Stimulated activated CD8-positive, alpha-beta memory T cell treated with anti-CD3 and anti-CD28 coated beads, Interleukin-7, amount 100 ng/mL, for 1 hour (primary cell): ENCODE measurements at regions not wholly inside any gene's neighbourhood (a gene's known extent, or its start where the extent isn't known, plus 50 kb on each side); places are given as distances from the start of the nearest gene placed in this dataset.

Source experiments
- DNase-seq, 2 donors: peaks; one replicate each; pipeline ENCODE4 v3.0.0-alpha.2; 2020; ENCODE audit warnings: low read depth in 2 of 2

DNA sequence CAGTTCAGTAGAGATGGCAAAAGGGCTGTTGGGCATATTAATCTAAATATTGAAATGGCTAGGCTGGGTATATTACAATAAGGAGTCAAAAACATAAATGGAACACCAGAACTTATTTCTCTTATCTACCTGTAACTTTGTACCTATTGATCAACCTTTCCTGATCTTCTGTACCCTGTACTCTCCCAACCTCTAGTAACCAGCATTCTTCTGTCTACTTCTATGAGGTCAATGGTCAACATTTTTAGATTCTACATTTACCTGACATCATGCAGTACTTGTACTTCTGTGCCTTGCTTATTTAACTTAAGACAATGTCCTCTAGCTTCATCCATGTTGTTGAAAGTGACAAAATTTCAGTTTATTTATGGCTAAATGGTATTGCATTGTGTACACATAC, 467.3 kb downstream of the TAF11L14 start:
- DNase-seq, result no peak

DNA sequence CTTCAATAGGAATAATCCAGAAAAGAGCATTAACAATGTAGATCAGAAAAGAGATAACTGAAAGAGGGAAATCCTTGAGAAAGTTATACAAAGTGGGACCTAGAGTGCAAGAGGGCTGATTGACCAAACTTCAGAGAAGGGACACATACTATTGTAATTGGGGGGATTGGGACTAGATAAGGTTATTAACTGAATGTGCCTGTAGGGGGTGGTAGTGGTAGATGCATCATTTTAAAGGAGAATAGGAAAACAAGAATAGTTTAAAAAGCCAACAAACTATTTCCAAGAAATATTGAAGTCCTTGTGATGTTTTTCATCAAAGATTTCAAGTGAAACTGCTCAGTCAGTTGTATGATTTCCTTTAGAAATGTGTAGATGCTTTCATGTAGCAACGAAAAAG, 468.5 kb downstream of the TAF11L14 start:
- no peak for DNase-seq

DNA sequence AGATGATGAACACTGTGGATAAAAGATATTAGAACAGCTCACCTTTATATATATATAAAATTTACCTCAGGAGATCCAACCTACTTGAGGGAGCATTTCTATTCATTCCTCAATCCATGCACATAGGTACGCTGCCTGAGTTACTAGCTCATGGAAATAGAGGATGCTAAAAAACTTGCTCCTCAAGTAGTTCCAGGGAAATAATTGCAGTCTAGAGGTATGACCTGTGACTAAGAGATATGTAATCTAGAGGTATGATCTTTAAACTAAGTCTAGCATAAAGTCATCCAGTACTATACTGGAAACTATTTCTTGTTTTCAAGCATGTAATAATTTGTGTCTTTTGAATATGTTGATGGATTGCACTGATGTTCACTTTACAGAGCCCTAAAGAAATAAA, 471.2 kb downstream of the TAF11L14 start:
- DNase-seq, result no peak

DNA sequence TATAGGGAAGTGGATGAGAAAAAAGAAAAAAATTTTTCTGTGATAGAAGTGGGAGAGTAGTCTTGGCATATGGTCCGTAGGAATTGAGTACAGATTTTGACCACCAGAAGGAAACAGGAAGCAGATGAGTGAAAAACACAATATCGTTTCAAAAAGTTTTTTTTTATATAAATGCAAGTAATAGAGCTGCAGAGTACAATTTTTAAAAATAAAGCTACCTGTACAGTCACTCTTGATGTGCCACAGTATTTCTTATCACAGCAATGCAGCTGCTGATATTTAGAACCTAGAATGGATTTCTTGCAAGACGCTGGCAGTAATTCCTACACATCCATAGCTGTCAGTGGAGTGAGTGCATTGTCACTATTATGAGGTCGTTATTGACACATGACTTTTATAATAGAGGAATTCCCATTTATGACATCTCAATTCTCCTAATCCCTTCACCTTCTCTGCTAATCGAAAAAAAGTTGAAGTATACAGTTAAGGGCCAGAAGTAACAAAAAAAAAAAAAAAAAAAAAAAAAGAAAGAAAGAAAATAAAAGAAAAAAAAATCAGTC, 477.7 kb downstream of the TAF11L14 start:
- no peak for DNase-seq

DNA sequence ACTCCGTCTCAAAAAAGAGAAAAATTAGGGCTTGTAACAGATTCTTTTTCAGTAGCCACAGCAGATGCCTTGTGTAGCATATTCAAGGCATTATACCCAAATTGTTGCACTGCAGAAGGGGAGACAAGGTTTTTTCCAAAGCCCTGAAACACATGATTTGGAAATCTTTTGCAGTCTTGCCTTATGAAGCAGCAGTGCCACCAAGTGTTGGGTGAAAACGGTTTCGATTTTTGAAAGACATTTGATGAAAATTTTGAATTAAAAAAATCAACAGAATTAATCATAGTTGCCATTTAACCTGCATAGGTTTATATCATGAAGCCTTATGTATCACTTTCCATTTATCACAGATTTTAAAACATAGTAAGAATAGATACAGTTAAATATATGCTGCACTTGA, 479.5 kb downstream of the TAF11L14 start:
- no peak for DNase-seq

DNA sequence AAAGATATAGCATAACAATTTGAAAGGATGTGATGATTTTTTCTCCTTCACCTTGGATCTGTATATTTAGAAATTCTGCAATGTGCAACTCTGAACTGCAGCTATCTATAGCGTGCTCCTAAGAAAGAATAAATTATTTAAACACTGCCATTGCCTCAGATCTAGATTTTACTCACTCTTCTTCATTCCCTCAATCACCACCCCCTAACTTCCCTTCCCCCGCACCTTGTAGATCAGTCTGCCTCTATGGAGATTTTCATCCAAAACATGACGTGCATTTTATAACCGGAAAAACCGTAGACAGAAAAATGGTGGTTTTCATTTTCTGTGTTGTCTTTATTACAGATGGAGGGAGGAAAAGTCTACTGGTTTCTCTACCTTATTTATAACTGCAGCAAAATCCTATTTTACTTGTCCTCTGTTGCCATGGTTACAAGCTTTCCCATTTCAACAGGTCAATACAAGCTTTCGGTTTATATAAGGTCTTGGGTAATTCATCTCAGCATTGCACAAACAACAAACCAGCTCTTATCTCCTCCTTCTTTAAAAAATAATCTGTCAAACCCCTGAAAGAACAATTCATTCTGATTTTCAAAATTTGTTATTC, 480.0 kb downstream of the TAF11L14 start:
- no peak for DNase-seq

DNA sequence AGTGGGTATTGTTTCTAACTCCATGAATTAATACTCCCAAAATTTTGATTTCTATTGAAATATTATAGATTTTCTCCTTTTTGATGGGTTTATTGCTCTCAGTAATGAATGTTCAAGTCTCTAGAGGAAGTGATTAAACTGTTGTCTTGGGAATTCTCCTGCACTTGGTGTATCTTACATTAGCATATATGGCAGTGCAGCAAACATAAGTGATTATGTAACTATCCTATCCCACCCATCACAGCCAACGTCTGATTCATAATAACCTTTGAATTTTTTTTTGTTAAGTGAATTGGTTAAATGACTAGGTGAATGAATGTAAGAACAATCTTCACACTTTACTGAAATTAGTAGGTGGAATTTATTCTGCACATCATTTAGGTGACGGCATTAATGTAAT, 483.7 kb downstream of the TAF11L14 start:
- DNase-seq, result no peak

DNA sequence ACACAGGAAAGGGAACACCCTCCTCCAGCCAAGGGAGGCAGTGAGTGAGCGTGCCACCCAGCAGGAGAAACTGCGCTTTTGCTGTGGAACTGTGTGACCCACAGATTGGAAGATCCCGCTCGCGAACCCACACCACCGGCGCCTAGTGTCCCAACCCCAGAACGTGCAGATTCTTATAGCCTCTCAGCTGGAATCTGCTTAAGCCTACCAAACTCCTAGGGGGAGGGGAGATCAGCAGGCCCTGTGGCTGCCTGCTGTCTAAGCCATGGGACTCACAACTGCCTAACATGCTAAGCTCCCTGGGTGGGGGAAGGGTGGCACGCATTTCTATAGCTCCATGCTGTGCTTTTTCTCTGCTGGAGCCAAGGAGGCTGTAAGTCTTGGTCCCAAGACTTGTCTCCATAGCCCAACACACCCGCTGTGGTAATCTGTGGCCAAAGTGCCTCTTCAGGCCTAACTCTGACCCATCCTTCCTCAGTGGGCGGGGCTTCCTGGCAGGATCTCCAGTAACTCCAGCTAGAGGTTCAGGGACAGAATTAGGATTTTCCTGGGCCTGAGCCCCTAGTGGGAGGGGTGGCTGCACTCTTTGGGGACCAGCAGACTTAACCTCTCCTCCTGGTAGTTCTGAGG, 485.0 kb downstream of the TAF11L14 start:
- DNase-seq, result no peak

DNA sequence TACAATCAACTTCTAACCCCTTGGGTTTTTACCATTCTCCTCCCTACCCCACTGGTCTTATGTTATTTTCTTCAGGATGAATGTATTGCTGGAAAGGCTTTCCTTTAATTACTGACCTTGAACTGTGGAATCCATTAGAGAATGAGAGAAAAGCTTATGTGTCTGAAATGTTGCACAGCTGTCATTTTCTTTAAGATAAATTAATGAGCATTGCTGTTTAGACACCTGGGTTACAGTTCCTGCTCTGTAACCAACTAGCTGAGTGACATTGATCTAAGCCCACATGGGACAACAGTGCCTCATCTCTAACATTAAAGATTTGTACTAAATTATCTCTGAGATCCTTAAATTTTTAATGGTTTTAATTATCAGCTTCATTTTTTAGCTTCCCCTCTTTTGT, 507.0 kb downstream of the TAF11L14 start:
- DNase-seq, result no peak

DNA sequence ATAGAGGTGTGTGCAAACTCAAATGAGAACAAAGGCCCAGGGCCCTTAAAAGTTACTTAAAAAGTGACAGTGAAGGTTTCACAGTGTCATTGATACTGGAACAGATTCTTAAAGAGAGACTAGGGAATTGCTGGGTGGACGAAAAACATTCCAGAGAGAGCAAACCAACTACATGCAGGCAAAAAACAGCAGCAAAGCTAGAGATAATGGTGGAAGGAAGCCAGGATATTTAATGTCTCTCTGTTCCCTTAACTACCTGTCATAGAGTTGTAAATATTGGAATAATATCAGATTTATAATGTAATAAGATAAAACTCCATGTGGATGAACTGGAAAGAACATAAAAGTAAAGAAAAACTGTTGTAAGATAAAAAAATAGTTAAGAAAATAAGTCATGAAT, 508.6 kb downstream of the TAF11L14 start:
- no peak for DNase-seq

DNA sequence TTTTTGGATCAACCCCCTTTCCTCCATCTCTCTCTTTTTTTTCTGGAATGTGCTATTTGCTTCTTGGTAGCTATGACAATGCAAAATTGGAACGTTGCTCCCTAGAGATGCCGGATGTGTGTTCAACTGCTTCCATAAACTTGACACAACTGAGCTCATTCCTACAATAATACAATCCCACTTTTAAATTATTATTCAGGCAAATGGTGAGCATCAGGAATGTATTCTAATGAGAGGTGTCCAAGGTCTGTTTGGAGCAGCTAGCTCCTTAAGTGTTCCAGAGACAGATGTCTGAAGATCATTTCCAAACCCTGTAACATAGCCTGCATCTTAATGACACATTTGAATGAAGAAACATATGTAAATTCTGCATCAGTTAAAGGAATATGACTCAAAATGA, 518.4 kb downstream of the TAF11L14 start:
- no peak for DNase-seq

DNA sequence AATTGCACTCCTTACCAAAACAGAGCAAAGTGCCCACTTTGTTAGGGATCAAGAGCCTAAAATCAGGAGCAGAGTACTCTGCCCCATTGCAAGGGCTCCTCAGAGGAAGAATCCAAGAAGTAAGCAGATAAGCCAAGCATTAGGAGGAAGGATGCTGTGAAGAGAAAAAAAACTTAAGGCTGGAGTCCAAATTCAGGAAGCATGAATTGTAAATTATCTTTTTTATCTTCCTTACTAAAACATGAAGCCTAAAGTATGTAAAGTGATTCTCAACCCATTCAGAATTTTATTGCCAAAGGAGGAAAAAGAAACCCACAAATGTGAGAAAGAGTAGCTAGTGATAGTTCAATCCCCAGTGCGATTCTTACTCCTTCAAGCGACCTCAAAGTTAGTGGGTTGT, 523.9 kb downstream of the TAF11L14 start:
- DNase-seq, result no peak

DNA sequence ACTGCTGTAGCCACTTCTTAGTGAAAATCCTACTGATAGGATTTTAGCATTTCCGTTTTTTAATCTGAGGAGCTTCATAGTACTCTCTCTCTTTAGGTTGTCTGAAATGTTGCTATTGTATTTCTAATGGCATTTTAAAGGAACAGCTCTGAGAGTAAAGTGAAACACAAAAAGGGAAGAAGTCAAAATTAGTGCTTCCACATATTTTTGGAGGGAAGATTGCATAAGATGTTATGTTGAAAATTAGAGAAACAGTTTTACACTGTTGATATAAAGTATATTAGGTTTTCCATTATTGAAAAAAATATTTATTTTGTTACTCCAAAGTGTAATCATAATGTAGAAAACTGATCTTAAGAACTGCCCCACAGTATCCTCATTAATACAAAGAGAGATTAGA, 525.1 kb downstream of the TAF11L14 start:
- DNase-seq, result no peak

DNA sequence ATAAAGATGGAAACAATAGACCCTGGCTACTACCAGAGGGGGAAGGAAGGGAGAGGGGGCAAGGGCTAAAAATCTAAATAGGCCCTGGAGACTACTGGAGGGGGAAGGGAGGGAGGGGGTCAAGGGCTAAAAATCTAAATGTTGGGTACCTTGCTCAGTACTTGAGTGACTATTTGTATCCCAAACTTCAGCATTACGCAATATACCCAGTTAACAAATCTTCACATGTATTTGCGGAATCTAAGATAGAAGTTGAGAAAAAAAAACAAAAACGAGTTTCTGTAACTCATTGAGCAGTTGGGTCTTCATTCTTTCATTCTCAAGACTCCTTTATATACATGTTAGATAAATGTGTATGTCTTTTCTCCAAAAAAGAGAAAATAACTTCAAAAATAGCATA, 537.4 kb downstream of the TAF11L14 start:
- no peak for DNase-seq

DNA sequence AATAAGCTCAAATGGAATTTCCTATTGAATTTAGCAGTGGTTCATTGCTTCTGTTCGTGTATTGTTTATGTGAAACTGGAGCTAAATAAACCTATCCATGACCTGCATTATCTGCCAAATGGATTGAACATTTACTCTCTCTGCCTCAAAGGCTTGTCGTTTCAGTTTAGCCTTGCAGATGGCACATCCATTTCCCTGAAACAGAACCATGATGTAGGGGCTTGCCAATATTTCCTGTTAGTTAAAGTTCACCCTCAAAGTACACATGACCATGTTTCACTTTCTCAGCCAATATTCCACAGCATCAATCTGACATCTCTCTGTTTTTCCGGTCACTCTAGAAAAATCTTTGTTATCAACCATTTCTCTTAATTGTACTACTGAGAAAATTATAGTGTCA, 545.3 kb downstream of the TAF11L14 start:
- DNase-seq, result no peak

DNA sequence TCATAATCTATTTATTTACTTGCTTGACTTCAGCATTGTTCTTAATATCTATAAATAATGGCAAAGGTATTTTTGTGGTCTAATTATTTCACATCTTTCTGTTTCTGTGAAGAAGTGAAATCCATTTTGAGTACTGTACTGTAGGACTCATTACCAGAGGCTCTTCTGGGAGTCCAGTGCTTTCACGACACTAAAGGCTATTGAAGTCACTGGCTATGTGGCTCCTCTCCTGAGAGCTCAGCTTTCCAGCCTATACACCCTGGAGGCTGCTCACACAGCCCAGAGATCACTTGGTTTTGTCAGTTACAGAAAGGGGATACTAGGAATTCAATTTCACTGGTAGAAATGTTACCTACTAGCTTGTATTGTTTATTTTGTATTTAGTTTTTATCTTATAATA, 547.3 kb downstream of the TAF11L14 start:
- DNase-seq, result no peak

DNA sequence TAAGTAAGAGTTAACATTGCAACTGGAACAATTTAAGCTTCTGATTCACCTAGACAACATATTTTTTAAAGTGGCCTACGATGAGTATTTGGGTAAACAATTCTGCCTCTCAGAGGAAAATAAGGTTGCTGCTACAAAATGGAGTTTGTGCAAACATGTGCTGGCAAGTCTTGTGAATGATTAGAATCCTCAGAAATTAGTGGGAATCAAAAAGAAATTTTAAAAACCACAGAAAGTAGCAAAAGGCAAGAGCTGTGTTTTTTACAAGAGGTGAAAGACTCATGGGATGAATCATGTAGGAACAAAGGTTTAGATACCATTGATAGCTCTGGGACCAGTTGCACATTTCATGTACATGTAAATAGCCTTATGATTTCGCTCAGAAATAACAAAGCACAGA, 561.6 kb downstream of the TAF11L14 start:
- DNase-seq, result no peak

DNA sequence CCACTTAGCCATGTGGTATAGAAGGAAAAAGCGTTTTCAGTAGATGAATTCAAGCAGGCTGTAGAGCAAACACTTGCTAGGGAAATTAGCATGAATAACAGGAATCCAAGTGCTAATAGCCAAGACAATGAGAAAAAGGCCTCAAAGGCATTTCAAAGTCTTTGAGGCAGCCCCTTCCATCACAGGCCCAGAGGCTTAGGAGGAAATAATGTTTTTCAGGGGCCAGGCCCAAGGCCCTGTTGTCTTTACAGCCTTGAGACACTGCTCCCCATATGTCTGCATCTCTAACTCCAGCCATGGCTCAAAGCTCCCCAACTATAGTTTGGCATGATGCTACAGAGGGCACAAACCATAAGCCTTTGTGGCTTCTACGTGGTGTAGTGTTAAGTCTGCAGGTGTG, 563.5 kb downstream of the TAF11L14 start:
- no peak for DNase-seq

DNA sequence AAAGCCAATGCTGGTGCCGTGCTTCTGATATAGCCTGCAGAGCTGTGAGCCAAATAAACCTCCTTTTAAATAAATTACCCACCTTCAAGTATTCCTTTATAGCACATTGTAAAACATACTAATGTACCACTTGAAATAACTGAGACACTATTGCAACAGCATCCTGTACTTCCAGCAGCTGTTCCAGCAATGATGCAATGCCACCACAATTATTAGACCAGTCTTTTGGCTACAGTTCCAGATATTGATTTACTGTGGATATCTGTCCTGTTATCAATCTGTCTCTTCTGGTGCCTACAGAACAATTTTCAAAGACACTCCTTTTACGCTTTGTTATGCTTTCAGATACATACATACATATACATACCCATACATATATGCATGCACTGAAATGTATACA, 567.9 kb downstream of the TAF11L14 start:
- no peak for DNase-seq

DNA sequence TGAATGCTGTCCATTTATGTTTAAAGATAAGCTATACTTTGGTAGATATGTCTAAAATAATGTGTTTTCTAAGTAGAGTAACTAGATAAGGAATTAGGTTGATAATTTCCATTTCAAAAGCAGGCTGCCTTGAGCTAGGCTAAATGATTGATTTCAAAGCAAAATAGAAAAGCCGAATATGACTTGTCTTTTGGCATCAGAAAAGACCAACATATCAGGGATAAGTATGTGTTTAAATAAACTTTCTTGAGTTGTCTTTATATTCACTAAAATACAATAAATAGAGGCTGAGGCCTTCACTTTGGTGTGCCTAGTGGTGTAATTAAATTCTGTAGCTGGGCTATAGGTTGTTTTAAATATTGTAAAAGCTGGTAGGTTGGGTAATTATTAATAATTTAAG, 569.0 kb downstream of the TAF11L14 start:
- no peak for DNase-seq

DNA sequence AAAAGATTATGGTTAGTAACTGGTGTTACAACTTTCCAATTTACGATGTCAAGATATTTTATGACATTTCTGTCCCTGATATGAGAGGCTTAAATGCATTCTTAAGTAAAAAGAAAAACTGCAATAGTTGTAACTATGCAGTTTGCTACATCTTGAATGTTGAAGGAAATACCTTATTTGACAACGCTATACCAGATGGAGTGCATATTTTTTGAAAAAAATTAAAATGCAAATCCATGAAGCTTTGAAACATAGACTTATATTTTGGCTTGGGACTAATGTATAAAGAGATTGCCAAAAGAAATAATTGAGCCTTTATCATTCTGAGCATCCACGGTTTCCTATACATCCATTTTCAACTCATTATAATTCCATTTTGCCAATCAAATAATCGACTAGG, 579.4 kb downstream of the TAF11L14 start:
- DNase-seq, result no peak

DNA sequence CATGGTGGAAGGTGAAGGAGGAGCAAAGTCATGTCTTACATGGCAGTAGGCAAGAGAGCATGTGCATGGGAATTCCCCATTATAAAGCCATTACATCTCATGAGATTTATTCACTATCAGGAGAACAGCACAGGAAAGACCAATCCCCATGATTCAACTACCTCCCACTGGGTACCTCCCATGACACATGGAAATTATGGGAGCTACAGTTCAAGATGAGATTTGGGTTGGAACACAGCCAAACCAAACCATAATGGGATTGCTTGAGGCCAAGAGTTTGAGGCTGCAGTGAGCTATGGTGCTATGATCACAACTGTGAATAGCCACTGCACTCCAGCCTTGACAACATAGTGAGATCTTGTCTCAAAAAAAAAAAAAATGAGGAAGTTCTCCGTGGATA, 581.8 kb downstream of the TAF11L14 start:
- no peak for DNase-seq

DNA sequence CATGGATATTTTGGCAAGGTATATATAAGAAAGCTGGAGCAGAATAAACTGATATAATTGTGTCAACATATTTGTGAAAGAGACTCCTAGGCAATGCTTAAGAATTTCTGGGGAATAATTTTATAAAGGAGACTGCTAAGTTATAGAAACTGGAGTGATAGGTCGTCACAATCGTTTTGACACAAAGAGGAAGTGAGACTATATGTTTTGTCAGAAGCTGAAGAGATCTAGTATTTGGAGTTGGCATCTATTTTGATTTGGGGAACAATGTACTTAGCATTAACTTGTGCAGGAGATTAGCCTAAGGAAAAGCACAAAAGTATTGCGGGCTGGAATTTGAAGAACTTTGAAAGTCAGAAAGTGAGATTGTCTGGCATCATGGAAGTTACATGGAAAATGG, 582.5 kb downstream of the TAF11L14 start:
- DNase-seq, result no peak

DNA sequence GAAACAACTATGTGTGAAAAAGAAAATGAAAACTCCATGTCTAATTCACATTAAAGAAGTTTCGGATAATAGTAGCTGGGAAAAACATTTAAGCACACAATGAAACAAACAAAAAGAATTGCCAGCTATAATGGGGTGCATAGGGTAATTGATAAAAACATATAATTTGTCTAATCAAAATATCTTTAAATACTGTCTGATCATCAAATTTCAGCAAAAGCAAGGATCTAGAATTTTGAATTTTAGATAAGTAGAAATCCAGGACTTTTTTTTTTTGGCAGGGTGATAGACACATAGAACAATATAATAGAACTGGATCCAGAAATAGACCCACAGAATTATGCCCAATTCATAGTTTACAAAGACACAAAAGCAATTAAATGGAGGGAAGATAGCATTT, 585.0 kb downstream of the TAF11L14 start:
- no peak for DNase-seq
